NCI-H2029 (cell line): ENCODE measurements at regions not wholly inside any gene's neighbourhood (a gene's known extent, or its start where the extent isn't known, plus 50 kb on each side); places are given as distances from the start of the nearest gene placed in this dataset.

ENCODE experiments used
- DNase-seq: peaks from one replicate; lab custom pipeline; 2025; lab: John Stamatoyannopoulos, UW

GRCh38 chr12:12016284-12017100 lies 54.2 kb upstream of the BCL2L14 start:
- DNase-seq = no peak

- no peak for DNase-seq
These were observed 53.6 kb upstream of the BCL2L14 start for GRCh38 chr12:12017135-12017581.

- DNase-seq = no peak
These were observed 52.9 kb upstream of the BCL2L14 start for GRCh38 chr12:12017798-12018197.

GRCh38 chr12:12018454-12018853 lies 52.3 kb upstream of the BCL2L14 start:
- no peak for DNase-seq

- DNase-seq = no peak
These were observed 50.9 kb upstream of the BCL2L14 start for GRCh38 chr12:12019881-12020280.

- DNase-seq = no peak
These were observed 50.0 kb upstream of the BCL2L14 start for GRCh38 chr12:12020762-12021161.
